ENCODE measurements at regions not wholly inside any gene's neighbourhood (a gene's known extent, or its start where the extent isn't known, plus 50 kb on each side); places are given as distances from the start of the nearest gene placed in this dataset.

- no peak for DNase-seq
Observed at GRCh38 chr1:119314001-119314796, 54.4 kb upstream of the HAO2 start.

GRCh38 chr1:119316870-119317416, 51.6 kb upstream of the HAO2 start:
- ChIA-PET CTCF (interaction anchor here (0.8 to 2.8 kb wide), 3 partner anchors 11 to 53 kb away, joined by 3 to 11 read pairs (median 3); no protein-coding TSS in a partner anchor), POLR2A (no interaction called here)
- Histone ChIP-seq H3K4me3 (ENCODE audit: control insufficient read depth in 1 of 7, extremely low read depth in 1 of 7, insufficient read depth in 4 of 7, low read depth in 2 of 7, low read length in 6 of 7) (no peak overlapping the region), H3K9me3 (ENCODE audit: control extremely low read depth in 1 of 5, control insufficient read depth in 4 of 5, insufficient read depth in 2 of 5, low read depth in 1 of 5, low read length in 4 of 5) (no peaks in the 10 kb centered on the region), H3K27me3 (replicated peaks in 2 of 5; ENCODE audit: control insufficient read depth in 4 of 5, insufficient read depth in 5 of 5, low read length in 4 of 5) (no peaks in the 10 kb centered on the region), H3K4me1 (ENCODE audit: control extremely low read depth in 1 of 4, control insufficient read depth in 4 of 4, insufficient read depth in 4 of 4, low read length in 3 of 4) (peaks cover 0 to 3% (median 0%) of the 10 kb centered on the region in 4 experiments), H3K27ac (ENCODE audit: insufficient read depth in 1 of 2, low read depth in 1 of 2, low read length in 2 of 2, poor library complexity in 1 of 2, severe bottlenecking in 2 of 2) (no peak overlapping the region), H3K36me3 (ENCODE audit: control insufficient read depth in 4 of 4, insufficient read depth in 4 of 4, low read length in 3 of 4) (no peaks in the 10 kb centered on the region)
- DNase-seq, result no peak
- WGBS (ENCODE audit: insufficient coverage), result 88% methylated on average over 17 of the region's 18 CpGs

More at GRCh38 chr1:119314001-119314796, 54.4 kb upstream of the HAO2 start:
- H3K4me3 ChIP-seq (ENCODE audit: control insufficient read depth in 1 of 7, extremely low read depth in 1 of 7, insufficient read depth in 4 of 7, low read depth in 2 of 7, low read length in 6 of 7), result no peak overlapping the region
- peaks cover 0 to 3% (median 0%) of the 10 kb centered on the region in 4 experiments for H3K4me1 ChIP-seq (ENCODE audit: control extremely low read depth in 1 of 4, control insufficient read depth in 4 of 4, insufficient read depth in 4 of 4, low read length in 3 of 4)
- ChIA-PET POLR2A (no interaction called here), CTCF (interaction anchor here (1.0 to 1.1 kb wide), 2 partner anchors 15 to 31 kb away, joined by 3 to 4 read pairs; no protein-coding TSS in a partner anchor)
- 100% methylated on average over 4 of the region's 5 CpGs for WGBS (ENCODE audit: insufficient coverage)
- no peak overlapping the region for H3K27ac ChIP-seq (ENCODE audit: insufficient read depth in 1 of 2, low read depth in 1 of 2, low read length in 2 of 2, poor library complexity in 1 of 2, severe bottlenecking in 2 of 2)
- no peaks in the 10 kb centered on the region for H3K9me3 ChIP-seq (ENCODE audit: control extremely low read depth in 1 of 5, control insufficient read depth in 4 of 5, insufficient read depth in 2 of 5, low read depth in 1 of 5, low read length in 4 of 5)
- H3K27me3 ChIP-seq (replicated peaks in 2 of 5; ENCODE audit: control insufficient read depth in 4 of 5, insufficient read depth in 5 of 5, low read length in 4 of 5), result peaks cover 0 to 2% (median 0%) of the 10 kb centered on the region in 5 experiments
- H3K36me3 ChIP-seq (ENCODE audit: control insufficient read depth in 4 of 4, insufficient read depth in 4 of 4, low read length in 3 of 4), result no peaks in the 10 kb centered on the region

GRCh38 chr1:119318466-119319309, 49.9 kb upstream of the HAO2 start:
- H3K9me3 ChIP-seq (ENCODE audit: control extremely low read depth in 1 of 5, control insufficient read depth in 4 of 5, insufficient read depth in 2 of 5, low read depth in 1 of 5, low read length in 4 of 5), result no peaks in the 10 kb centered on the region

More at GRCh38 chr1:119318466-119319309, 49.9 kb upstream of the HAO2 start:
- no peaks in the 10 kb centered on the region for H3K27me3 ChIP-seq (replicated peaks in 2 of 5; ENCODE audit: control insufficient read depth in 4 of 5, insufficient read depth in 5 of 5, low read length in 4 of 5)
- no peaks in the 10 kb centered on the region for H3K36me3 ChIP-seq (ENCODE audit: control insufficient read depth in 4 of 4, insufficient read depth in 4 of 4, low read length in 3 of 4)
- DNase-seq, result no peak
- WGBS (ENCODE audit: insufficient coverage), result 90% methylated on average over 6 of the region's 7 CpGs
- H3K4me1 ChIP-seq (ENCODE audit: control extremely low read depth in 1 of 4, control insufficient read depth in 4 of 4, insufficient read depth in 4 of 4, low read length in 3 of 4), result no peaks in the 10 kb centered on the region
- ChIA-PET CTCF (interaction anchor here (1.2 to 2.8 kb wide), 2 partner anchors 9 to 33 kb away, joined by 3 to 11 read pairs; no protein-coding TSS in a partner anchor), POLR2A (no interaction called here)
- no peak overlapping the region for H3K4me3 ChIP-seq (ENCODE audit: control insufficient read depth in 1 of 7, extremely low read depth in 1 of 7, insufficient read depth in 4 of 7, low read depth in 2 of 7, low read length in 6 of 7)
- no peak overlapping the region for H3K27ac ChIP-seq (ENCODE audit: insufficient read depth in 1 of 2, low read depth in 1 of 2, low read length in 2 of 2, poor library complexity in 1 of 2, severe bottlenecking in 2 of 2)
